K562 (cell line): ENCODE measurements at regions not wholly inside any gene's neighbourhood (a gene's known extent, or its start where the extent isn't known, plus 50 kb on each side); places are given as distances from the start of the nearest gene placed in this dataset.

Source experiments
- ATAC-seq: fragments of 200-7000 bp; cut with Tn5 transposase; 3 replicates; pipeline ENCODE4 v1.9.1; 2020; ENCODE audit warnings: moderate library complexity
- BruUV-seq: library from RNA; stranded (reverse); fragments of 400-500 nt; replicated peaks from 2 replicates; lab custom pipeline; 2021; lab: Mats Ljungman, UMichigan
- CTCF ChIA-PET: fragments of 300-600 bp; formaldehyde crosslinking; extraction: SDS; loops from one replicate; lab custom pipeline; 2021; ENCODE audit warnings: low intra/inter-chr PET ratio; lab: Yijun Ruan, JAX
- POLR2A ChIA-PET: fragments of 300-600, 350-650 bp; sonication (Branson Sonifier 250); formaldehyde crosslinking; extraction: SDS; loops from one replicate; lab custom pipeline; 2021; ENCODE audit warnings: antibody characterized with exemption, inconsistent platforms; lab: Yijun Ruan, JAX
- DNase-seq, 4 experiments: peaks; one replicate each; pipeline versions ENCODE4 v3.0.0 to v3.0.0-alpha.2; 2011 to 2018; ENCODE audit warnings: low spot score in 3 of 4, mixed read lengths in 3 of 4; ENCODE audit errors: extremely low read depth in 1 of 4
- FAIRE-seq: peaks from 2 replicates; lab custom pipeline; 2011; peaks lifted over from hg19 to GRCh38; lab: Jason Lieb, UNC
- H2AFZ ChIP-seq: 2 replicates; pipeline ENCODE4 v1.6.0; 2011; ENCODE audit warnings: low read depth, low read length, control low read depth, inconsistent platforms
- H3K27ac ChIP-seq: fragments of 200-600 bp; 3 replicates; pipeline ENCODE4 v1.8.0; 2011; ENCODE audit warnings: low read depth, mild to moderate bottlenecking, control low read depth, inconsistent platforms, low read length, moderate library complexity, mixed read lengths; ENCODE audit errors: extremely low read depth
- H3K27me3 ChIP-seq, 2 experiments: fragments of 300-600 bp in 1 of 2; 2 replicates in 1 of 2; 3 replicates in 1 of 2; pipeline versions ENCODE4 v1.6.0 to v1.8.0; 2011; ENCODE audit warnings: inconsistent platforms in 2 of 2, low read length in 2 of 2, mild to moderate bottlenecking in 1 of 2, mixed read lengths in 1 of 2, moderate library complexity in 1 of 2; ENCODE audit not compliant: control insufficient read depth in 2 of 2, insufficient read depth in 2 of 2
- H3K36me3 ChIP-seq: fragments of 300-600 bp; 3 replicates; pipeline ENCODE4 v1.8.0; 2011; ENCODE audit warnings: mild to moderate bottlenecking, low read length, inconsistent platforms; ENCODE audit not compliant: control insufficient read depth, insufficient read depth
- H3K4me1 ChIP-seq, 2 experiments: fragments of 200-600 bp in 1 of 2; replicated peaks in 1 of 2; 2 replicates in 1 of 2; 3 replicates in 1 of 2; pipeline versions ENCODE4 v1.5.1 to v1.8.0; 2011; ENCODE audit warnings: inconsistent platforms in 2 of 2, low read length in 2 of 2, mild to moderate bottlenecking in 1 of 2, mixed read lengths in 1 of 2, moderate library complexity in 1 of 2; ENCODE audit not compliant: control insufficient read depth in 2 of 2, insufficient read depth in 2 of 2
- H3K4me2 ChIP-seq: 2 replicates; pipeline ENCODE4 v1.6.1; 2011; ENCODE audit warnings: low read length, control low read depth, inconsistent platforms, mixed read lengths; ENCODE audit not compliant: insufficient read depth
- H3K4me3 ChIP-seq: fragments of 200-600 bp; sonication (generic), shearing (Covaris generic); 2 replicates; pipeline ENCODE4 v1.5.1; 2016; ENCODE audit warnings: control low read depth, inconsistent platforms
- H3K79me2 ChIP-seq: fragments of 200-600 bp; 3 replicates; pipeline ENCODE4 v1.8.0; 2011; ENCODE audit warnings: low read length, inconsistent platforms; ENCODE audit not compliant: control insufficient read depth, insufficient read depth
- H3K9ac ChIP-seq, 2 experiments: 2 replicates each; pipeline versions ENCODE4 v1.6.0 to v1.6.1; 2011; ENCODE audit warnings: low read depth in 2 of 2, low read length in 2 of 2, control low read depth in 1 of 2, inconsistent platforms in 1 of 2, mild to moderate bottlenecking in 1 of 2, mixed read lengths in 1 of 2; ENCODE audit not compliant: insufficient read depth in 1 of 2
- H3K9me1 ChIP-seq: one replicate; pipeline ENCODE4 v1.6.0; 2011; ENCODE audit warnings: inconsistent platforms, mild to moderate bottlenecking, low read length, moderate library complexity; ENCODE audit not compliant: control insufficient read depth, insufficient read depth
- H3K9me3 ChIP-seq: replicated peaks from 2 replicates; pipeline ENCODE4 v1.5.1; 2011; ENCODE audit warnings: low read depth, low read length, inconsistent platforms; ENCODE audit not compliant: control insufficient read depth, insufficient read depth
- H4K20me1 ChIP-seq: replicated peaks from 2 replicates; pipeline ENCODE4 v1.6.1; 2011; ENCODE audit warnings: low read length, inconsistent platforms, mixed read lengths; ENCODE audit not compliant: control insufficient read depth, insufficient read depth
- COPS2 ChIP-seq: fragments of 450-650 bp; conservative IDR thresholded peaks from 2 replicates; pipeline ENCODE4 v1.6.1; 2016; ENCODE audit warnings: mild to moderate bottlenecking, moderate library complexity
- HNRNPL ChIP-seq: fragments of 200-400 bp; formaldehyde crosslinking; IDR thresholded peaks from 2 replicates; pipeline ENCODE4 v1.6.1; 2017; ENCODE audit warnings: low read depth, mild to moderate bottlenecking, low read length
- NUFIP1 ChIP-seq: fragments of 450-650 bp; IDR thresholded peaks from 2 replicates; pipeline ENCODE4 v1.6.1; 2018; ENCODE audit not compliant: partially characterized antibody
- PRPF4 ChIP-seq: fragments of 200-400 bp; formaldehyde crosslinking; IDR thresholded peaks from one replicate; pipeline ENCODE4 v1.6.1; 2017; ENCODE audit warnings: low read length, low read depth, mild to moderate bottlenecking; ENCODE audit not compliant: insufficient read depth, poor library complexity, severe bottlenecking
- SRSF9 ChIP-seq: fragments of 200-400 bp; formaldehyde crosslinking; IDR thresholded peaks from 2 replicates; pipeline ENCODE4 v1.6.1; 2017; ENCODE audit warnings: low read depth, low read length, borderline replicate concordance
- XRCC4 ChIP-seq: IDR thresholded peaks from one replicate; pipeline ENCODE4 v1.6.1; 2011; ENCODE audit not compliant: insufficient read depth, insufficient read length; ENCODE audit errors: extremely low read depth
- ZNF561 ChIP-seq: fragments of 450-650 bp; formaldehyde crosslinking; conservative IDR thresholded peaks from 2 replicates; pipeline ENCODE4 v1.4.0; 2020; ENCODE audit warnings: mild to moderate bottlenecking, moderate library complexity
- WGBS: fragments of 100-300 bp; shearing (Covaris generic); methylation state at CpG from one replicate; pipeline ENCODE4 v1.1.6; 2016; ENCODE audit warnings: low coverage, mixed read lengths; ENCODE audit not compliant: insufficient coverage; ENCODE audit errors: missing lambda C conversion rate; 5-methylcytosine and 5-hydroxymethylcytosine counted together
- in situ Hi-C: fragments of 300-500 bp; cut with MboI; formaldehyde crosslinking; loops from 4 replicates; pipeline ENCODE4 v1.15.0; 2018; ENCODE audit warnings: inconsistent platforms, mixed read lengths
- intact Hi-C: fragments of 100-400 bp; cut with micrococcal nuclease; formaldehyde crosslinking; loops from 2 replicates; pipeline ENCODE4 v1.14.2; 2022
- TF ChIP-seq, protein P1 (sequence below): fragments of 450-650 bp; IDR thresholded peaks from 2 replicates; pipeline ENCODE4 v1.6.1; 2017; ENCODE audit warnings: antibody characterized with exemption, mild to moderate bottlenecking
- TF ChIP-seq, protein P2 (sequence below): fragments of 250-450 bp; sonication (Bioruptor Pico); IDR thresholded peaks from 2 replicates; pipeline ENCODE4 v1.8.0; 2022; ENCODE audit warnings: moderate library complexity, mild to moderate bottlenecking, inconsistent platforms
- TF ChIP-seq, protein P3 (sequence below): fragments of 250-450 bp; sonication (Bioruptor Pico); IDR thresholded peaks from 2 replicates; pipeline ENCODE4 v1.4.0; 2020; ENCODE audit warnings: mild to moderate bottlenecking, moderate library complexity

DNA sequence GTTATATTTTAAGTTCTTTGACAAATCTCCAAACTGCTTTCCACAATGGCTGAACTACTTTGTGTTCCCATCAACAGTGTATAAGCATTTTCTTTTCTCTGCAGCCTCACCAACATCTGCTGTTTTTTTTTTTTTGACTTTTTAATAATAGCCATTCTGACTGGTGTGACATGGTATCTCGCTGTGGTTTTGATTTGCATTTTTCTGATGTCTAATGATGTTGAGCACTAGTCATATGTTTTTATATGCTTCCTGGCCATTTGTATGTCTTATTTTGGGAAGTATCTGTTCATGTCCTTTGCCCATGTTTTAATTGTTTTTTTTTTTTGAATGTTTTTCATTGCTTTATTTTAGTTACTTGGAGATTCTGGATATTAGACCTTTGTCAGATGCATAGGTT lies 196.6 kb downstream of the PLK2 start:
- no TSS peak for BruUV-seq
- Histone ChIP-seq H3K4me1 (no peaks in the 10 kb centered on the region), H3K27me3 (no peaks in the 10 kb centered on the region), H3K79me2 (no peaks in the 10 kb centered on the region), H3K9me3 (no peaks in the 10 kb centered on the region), H3K9me1 (no peaks in the 10 kb centered on the region), H3K4me2 (no peak overlapping the region), H3K27ac (no peak overlapping the region), H2AFZ (no peak overlapping the region), H4K20me1 (no peaks in the 10 kb centered on the region), H3K9ac (no peak overlapping the region), H3K4me3 (no peak overlapping the region), H3K36me3 (no peaks in the 10 kb centered on the region)
- no peak for ATAC-seq
- ChIA-PET POLR2A (no interaction called here), CTCF (no interaction called here)
- intact Hi-C loops (no loop called here), in situ Hi-C loops (no loop called here)
- FAIRE-seq, result no peak
- DNase-seq, result no peak
- TF ChIP-seq COPS2 (no peak), PRPF4 (no peak), XRCC4 (no peak), ZNF561 (CRISPR knock-in tag) (no peak), SRSF9 (no peak), NUFIP1 (no peak), HNRNPL (no peak)
- TF ChIP-seq, protein P1, sequence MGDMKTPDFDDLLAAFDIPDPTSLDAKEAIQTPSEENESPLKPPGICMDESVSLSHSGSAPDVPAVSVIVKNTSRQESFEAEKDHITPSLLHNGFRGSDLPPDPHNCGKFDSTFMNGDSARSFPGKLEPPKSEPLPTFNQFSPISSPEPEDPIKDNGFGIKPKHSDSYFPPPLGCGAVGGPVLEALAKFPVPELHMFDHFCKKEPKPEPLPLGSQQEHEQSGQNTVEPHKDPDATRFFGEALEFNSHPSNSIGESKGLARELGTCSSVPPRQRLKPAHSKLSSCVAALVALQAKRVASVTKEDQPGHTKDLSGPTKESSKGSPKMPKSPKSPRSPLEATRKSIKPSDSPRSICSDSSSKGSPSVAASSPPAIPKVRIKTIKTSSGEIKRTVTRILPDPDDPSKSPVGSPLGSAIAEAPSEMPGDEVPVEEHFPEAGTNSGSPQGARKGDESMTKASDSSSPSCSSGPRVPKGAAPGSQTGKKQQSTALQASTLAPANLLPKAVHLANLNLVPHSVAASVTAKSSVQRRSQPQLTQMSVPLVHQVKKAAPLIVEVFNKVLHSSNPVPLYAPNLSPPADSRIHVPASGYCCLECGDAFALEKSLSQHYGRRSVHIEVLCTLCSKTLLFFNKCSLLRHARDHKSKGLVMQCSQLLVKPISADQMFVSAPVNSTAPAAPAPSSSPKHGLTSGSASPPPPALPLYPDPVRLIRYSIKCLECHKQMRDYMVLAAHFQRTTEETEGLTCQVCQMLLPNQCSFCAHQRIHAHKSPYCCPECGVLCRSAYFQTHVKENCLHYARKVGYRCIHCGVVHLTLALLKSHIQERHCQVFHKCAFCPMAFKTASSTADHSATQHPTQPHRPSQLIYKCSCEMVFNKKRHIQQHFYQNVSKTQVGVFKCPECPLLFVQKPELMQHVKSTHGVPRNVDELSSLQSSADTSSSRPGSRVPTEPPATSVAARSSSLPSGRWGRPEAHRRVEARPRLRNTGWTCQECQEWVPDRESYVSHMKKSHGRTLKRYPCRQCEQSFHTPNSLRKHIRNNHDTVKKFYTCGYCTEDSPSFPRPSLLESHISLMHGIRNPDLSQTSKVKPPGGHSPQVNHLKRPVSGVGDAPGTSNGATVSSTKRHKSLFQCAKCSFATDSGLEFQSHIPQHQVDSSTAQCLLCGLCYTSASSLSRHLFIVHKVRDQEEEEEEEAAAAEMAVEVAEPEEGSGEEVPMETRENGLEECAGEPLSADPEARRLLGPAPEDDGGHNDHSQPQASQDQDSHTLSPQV, result no peak
- TF ChIP-seq, protein P2, sequence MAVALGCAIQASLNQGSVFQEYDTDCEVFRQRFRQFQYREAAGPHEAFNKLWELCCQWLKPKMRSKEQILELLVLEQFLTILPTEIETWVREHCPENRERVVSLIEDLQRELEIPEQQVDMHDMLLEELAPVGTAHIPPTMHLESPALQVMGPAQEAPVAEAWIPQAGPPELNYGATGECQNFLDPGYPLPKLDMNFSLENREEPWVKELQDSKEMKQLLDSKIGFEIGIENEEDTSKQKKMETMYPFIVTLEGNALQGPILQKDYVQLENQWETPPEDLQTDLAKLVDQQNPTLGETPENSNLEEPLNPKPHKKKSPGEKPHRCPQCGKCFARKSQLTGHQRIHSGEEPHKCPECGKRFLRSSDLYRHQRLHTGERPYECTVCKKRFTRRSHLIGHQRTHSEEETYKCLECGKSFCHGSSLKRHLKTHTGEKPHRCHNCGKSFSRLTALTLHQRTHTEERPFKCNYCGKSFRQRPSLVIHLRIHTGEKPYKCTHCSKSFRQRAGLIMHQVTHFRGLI, result no peak
- TF ChIP-seq, protein P3, sequence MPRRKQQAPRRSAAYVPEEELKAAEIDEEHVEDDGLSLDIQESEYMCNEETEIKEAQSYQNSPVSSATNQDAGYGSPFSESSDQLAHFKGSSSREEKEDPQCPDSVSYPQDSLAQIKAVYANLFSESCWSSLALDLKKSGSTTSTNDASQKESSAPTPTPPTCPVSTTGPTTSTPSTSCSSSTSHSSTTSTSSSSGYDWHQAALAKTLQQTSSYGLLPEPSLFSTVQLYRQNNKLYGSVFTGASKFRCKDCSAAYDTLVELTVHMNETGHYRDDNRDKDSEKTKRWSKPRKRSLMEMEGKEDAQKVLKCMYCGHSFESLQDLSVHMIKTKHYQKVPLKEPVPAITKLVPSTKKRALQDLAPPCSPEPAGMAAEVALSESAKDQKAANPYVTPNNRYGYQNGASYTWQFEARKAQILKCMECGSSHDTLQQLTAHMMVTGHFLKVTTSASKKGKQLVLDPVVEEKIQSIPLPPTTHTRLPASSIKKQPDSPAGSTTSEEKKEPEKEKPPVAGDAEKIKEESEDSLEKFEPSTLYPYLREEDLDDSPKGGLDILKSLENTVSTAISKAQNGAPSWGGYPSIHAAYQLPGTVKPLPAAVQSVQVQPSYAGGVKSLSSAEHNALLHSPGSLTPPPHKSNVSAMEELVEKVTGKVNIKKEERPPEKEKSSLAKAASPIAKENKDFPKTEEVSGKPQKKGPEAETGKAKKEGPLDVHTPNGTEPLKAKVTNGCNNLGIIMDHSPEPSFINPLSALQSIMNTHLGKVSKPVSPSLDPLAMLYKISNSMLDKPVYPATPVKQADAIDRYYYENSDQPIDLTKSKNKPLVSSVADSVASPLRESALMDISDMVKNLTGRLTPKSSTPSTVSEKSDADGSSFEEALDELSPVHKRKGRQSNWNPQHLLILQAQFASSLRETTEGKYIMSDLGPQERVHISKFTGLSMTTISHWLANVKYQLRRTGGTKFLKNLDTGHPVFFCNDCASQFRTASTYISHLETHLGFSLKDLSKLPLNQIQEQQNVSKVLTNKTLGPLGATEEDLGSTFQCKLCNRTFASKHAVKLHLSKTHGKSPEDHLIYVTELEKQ (CRISPR knock-in tag), result no peak
- 0% methylated on average over 1 of the region's 1 CpG for WGBS
